ENCODE measurements at regions not wholly inside any gene's neighbourhood (a gene's known extent, or its start where the extent isn't known, plus 50 kb on each side); places are given as distances from the start of the nearest gene placed in this dataset.

- TF ChIP-seq EZH2 (optimal IDR thresholded peaks at IDR 0.05; ENCODE audit: low read depth, low read length): no peak
- no peak for TF ChIP-seq CTCF (IDR thresholded peaks at IDR 0.05; ENCODE audit: low read length)
- no peak for TF ChIP-seq EZH2phosphoT487 (IDR thresholded peaks at IDR 0.05; ENCODE audit: low read length)
Measured at GRCh38 chr10:90133606-90134005, 432.2 kb downstream of the KIF20B start.

Data from MM.1S (cell line).